Adrenal gland (tissue), 5 donors: ENCODE measurements at regions not wholly inside any gene's neighbourhood (a gene's known extent, or its start where the extent isn't known, plus 50 kb on each side); places are given as distances from the start of the nearest gene placed in this dataset.

Source experiments
- POLR2A ChIP-seq, 2 donors: fragments of 450-650 bp; IDR thresholded peaks; one replicate each; pipeline ENCODE4 v1.6.1; 2017; ENCODE audit warnings: antibody characterized with exemption in 2 of 2, mild to moderate bottlenecking in 2 of 2, moderate library complexity in 1 of 2
- TF ChIP-seq, protein P1 (sequence below), 6 experiments: fragments of 450-650 bp in 4 of 6; fragments of 200-600 bp in 2 of 6; sonication (generic) in 1 of 6; IDR thresholded peaks; 1 replicate in 5 of 6; 2 replicates in 1 of 6; pipeline versions ENCODE4 v1.5.1 to v1.8.0; 2016 to 2021; ENCODE audit warnings: antibody characterized with exemption in 6 of 6, mild to moderate bottlenecking in 2 of 6, moderate library complexity in 1 of 6
- donor health status: DM: no; HTN: no; CAD: no.

DNA sequence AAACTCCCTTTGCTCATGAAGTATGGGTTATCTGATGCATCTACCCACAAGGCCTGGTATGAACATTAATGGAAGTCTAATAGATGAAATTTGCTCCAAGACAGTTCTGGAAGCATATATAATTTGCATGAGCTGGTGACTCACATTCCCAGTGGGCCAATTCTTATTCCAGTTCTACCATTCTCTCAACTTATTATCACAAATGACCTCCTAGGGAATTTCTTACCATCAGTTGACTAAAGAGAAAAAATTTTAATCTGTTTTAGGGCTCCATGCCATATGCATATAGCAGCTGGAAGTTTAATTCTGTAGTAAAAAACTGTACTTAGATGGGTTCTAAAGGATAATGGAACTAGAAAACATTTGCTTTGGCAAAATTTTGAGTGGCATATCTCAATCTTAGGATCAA is 165.2 kb upstream of the COL3A1 start:
- TF ChIP-seq, protein P1, sequence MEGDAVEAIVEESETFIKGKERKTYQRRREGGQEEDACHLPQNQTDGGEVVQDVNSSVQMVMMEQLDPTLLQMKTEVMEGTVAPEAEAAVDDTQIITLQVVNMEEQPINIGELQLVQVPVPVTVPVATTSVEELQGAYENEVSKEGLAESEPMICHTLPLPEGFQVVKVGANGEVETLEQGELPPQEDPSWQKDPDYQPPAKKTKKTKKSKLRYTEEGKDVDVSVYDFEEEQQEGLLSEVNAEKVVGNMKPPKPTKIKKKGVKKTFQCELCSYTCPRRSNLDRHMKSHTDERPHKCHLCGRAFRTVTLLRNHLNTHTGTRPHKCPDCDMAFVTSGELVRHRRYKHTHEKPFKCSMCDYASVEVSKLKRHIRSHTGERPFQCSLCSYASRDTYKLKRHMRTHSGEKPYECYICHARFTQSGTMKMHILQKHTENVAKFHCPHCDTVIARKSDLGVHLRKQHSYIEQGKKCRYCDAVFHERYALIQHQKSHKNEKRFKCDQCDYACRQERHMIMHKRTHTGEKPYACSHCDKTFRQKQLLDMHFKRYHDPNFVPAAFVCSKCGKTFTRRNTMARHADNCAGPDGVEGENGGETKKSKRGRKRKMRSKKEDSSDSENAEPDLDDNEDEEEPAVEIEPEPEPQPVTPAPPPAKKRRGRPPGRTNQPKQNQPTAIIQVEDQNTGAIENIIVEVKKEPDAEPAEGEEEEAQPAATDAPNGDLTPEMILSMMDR (IDR thresholded peaks at IDR 0.05) = no peak
- TF ChIP-seq POLR2A (IDR thresholded peaks at IDR 0.05) = no peak
